Left forelimb (tissue), 1 donor: ENCODE measurements at regions not wholly inside any gene's neighbourhood (a gene's known extent, or its start where the extent isn't known, plus 50 kb on each side); places are given as distances from the start of the nearest gene placed in this dataset.
A peak's percentile ranks its signal among the peaks of the same experiment; 100 is the strongest.
"Not testable (repeated sequence)": the region's sequence is repeated elsewhere in the genome, so short reads cannot be mapped to it uniquely, and the experiment has no call there.

Experiments used
- DNase-seq: peaks from one replicate; pipeline ENCODE4 v3.0.0-alpha.2; 2018; ENCODE audit warnings: low spot score

DNA sequence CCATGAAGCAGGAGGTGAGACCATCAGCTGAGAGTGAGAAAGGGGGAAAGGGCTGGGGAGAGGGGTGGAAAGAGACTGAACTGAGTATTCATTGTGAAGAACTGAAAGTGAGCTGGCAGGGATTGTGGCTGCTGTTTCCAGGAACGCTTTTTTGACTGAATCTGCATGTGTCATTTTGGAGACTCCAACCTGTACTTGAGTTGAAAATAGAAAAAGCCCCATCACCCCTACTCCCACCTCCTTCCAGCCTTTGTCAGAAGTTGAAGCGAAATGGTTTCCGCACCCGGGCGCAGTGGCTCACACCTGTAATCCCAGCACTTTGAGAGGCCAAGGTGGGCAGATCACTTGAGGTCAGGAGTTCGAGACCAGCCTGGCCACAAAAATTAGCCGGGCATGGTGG lies 128.0 kb upstream of the GPR12 start:
- DNase-seq = no peak

DNA sequence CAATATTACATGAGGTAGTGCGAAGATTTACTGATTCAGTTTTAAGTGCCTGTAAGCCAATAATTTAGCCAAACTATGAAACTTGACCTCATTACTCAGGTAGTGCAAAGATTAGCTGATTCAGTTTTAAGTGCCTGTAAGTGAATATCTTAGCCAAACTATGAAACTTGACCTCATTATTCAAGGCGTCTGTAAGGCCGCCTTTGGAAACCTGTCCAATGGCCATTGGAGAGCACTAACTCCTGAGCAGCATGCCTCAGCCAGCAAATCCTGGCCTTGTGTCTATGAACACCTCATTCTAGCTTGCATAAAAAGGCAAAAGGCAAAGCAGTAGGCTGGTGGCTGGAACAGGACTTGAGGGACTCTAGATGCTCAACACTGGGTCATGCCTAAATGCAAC lies 127.0 kb upstream of the GPR12 start:
- DNase-seq = no peak

DNA sequence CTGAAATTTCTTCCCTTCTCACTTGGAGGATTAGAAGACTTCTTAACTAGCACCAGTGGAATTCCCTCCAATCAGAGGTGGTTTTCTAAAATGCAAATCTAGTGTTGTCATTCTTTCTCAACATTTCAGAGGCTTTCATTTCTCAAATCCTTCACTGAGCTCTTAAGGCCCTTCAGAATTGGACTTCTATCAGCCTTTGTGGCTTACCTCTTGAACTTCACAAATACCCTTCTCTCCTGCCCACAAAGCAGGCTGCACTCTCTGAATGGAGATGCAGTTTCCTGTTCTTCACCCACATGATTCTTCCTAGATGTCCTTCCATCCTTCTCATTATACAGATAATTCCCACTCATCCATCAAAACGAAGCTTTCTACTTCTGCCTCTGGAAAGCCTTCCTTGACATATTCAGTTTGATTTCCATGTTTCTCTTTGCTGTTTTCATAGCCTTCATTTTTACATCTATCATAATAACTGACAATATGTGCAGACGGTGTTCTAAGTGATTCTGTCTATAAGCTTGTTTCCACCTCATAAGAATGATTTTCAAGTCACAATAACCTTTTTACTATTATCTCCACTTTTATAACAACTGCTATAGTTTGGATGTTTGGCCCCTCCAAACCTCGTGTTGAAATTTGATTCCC lies 123.1 kb upstream of the GPR12 start:
- DNase-seq = no peak

DNA sequence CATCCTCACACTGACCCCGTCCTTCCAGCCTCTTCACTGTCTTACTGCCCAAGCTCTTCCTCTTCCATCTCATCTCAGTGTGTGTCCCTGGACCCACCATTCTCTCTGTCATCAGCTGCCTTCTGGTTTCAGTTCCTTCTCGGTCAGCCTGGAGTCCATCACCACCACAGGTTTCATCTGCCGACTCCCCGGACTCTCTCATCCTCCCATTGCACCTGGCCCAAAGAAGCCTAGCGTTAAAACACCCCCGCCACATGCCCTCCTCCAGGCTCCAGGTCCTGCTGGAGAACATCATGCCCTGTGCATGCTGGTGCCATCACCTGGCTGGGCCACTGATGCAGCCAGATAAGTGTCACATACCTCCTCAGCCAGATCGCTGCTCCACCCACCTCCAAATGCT lies 122.1 kb upstream of the GPR12 start:
- DNase-seq = no peak

DNA sequence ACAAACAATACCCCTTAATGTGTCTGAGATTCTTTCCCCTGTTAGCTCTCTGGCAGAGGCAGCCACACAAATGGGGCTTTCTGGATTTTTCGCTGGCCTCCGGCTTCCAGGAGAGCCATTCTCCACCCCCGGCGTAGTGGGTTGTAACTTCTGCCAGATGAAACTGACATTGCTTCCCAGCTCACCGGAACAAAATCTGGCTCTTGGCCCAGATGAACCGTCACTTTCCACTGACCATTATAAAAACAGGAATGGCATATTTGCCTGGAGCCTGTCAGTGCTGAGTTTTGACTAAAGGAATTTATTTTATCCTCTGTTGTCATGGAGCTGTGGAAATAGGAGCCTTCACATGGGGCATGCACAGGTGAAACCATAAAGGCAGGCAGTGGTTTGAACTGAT lies 120.6 kb upstream of the GPR12 start:
- no peak for DNase-seq

DNA sequence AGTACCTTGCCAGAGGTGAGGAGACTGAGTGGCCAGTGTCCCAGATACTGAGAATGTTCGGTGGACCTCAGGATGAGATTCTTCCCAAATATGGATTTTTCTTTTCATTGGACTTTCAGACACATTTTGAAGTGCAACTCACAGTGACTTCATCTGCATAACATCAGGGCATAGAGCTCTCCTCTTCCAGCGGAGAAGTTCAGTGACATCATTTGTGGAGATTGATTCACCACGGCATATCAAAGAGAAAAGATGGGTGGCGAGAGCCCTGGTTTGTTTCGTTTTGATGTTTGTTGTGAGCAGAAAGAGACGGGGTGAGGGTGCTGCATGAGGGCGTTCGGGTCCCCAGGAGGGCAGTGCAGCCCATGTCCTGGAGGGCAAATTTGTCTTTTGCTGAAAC lies 120.1 kb upstream of the GPR12 start:
- DNase-seq = no peak

DNA sequence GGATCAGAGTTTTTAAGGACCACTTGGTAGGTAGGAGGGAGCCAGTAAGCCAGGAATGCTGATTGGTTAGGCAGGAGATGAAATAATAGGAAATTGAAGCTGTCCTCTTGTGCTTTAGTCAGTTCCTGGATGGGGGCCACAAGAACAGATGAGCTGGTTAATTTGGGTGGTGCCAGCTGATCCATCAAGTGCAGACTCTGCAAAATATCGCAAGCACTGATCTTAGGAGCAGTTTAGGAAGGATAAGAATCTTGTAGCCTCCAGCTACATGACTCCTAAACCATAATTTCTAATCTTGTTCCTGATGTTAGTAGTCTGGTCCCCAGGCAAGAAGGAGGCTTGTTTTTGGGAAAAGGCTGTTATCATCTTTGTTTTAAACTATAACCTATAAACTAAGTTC lies 117.9 kb upstream of the GPR12 start:
- DNase-seq = no peak

DNA sequence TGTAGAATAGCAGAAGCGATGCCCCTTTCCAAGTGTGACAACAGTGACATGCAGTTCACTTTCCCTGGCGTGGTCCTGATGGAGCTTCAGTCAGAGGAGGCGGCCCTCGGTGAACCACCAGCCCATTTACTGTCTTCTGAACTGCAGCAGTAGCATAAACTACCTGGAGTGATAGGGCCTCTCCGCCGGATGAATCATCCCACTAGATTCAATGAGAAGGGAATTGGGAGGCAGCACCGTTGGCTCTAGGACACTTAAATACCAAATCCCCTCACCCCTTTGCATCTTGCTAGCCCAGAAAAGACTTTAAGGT lies 112.8 kb upstream of the GPR12 start:
- no peak for DNase-seq

DNA sequence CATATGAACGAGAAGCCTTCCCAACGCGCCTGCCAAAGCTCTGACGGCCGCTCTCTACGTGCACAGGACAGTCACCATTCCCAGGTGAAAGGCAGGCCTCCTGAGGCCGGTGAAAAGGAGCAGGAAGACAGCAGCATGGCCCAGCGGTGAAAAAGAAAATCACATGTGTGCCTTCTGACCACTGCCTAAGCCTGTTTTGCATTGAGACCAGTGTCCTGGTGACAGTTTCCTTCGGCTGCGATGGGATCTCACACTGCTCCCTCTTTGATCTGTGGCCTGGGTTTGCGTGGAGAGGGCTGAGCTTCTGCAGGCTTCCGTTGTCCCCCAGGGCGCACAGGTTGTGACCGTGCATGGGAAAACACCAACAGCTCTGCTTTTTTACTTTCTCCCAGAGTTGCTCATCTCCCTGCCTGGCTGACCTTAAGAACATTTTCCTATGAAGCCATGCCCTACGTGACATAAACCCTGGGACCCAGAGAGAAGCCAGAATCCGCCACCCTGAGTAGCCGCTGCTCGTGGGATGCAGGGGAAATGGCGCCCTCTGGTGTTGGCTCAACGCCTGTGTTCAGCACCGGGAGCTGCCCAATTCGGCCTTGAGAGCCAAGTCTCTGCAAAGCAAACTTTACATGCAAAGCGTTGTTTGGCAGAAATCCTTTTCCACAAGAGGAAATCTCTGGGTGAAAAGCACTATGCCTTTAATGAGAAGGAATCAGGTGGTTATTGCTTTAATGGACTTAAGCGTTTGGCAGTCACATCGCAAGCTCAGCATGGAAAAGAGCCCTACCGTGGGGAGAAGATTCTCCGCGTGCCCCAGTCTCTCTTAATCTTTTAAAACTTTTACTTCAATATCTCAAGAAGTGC lies 112.2 kb upstream of the GPR12 start:
- DNase-seq = no peak

DNA sequence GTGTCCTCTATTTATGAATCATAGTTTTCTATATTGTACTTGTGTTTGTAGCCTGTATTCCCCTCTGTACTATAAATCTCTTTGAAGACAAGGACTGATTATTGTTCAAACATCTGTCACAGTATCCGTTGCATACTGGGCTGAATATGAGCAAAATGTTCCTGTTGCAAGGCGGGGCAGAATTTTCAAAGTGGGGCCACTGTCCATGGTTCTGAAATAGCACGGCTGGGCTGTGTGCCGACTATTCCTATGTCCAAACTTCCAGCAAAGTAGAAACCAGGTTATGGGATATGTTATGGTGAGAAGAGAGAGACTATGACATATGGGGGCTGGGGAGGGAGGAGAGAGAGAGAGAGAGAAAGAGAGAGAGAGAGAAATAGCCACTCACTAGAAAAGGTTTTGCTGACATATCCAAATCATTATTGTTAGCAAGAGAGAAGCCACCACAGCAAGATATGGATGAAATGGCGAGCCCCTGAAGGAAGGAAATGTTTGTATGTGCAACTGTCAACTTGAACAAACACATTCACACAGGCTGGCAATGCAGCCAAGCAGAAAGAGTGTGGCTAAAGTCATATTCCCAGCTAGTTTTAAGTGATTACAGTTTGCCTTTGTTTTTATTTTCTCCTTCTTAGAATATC lies 107.0 kb upstream of the GPR12 start:
- DNase-seq = peak; percentile 73

DNA sequence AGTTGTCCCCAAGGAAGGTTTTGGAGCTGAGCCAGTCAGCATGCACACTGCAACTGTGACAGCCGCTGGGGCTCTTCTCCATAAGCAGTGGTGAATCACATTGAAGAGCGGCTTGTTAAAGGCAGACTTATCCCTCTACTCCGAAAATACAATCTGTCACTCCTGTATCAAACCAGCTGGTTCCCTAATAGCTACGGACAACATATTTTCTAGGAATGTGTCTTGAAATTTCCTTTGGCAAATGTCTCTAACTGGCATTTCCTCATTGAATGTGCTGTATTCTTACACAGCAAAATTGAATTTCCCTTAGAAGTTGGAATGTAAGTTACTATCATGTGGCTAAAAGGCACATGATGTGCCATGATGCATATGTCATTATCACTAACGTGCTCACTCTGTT lies 104.0 kb upstream of the GPR12 start:
- DNase-seq = no peak

DNA sequence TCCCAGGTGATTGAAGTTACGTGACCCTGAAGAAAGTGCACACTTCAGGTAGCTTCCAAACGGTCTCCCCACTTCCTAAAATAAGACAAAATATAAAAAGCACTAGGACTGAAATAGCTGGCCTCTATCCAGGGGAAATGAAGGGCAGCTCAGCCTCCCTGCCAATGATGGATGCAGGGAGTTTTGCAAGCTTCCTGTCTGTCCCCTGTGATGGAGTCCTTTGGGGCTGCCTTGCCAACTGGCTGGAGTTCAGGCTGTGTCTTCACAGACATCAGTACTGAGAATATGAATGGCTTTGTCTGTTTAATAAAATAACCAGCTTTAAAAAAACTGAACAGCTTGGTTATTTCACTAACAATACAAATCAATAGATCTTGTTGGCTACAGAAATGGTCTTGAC lies 101.4 kb upstream of the GPR12 start:
- DNase-seq = no peak

DNA sequence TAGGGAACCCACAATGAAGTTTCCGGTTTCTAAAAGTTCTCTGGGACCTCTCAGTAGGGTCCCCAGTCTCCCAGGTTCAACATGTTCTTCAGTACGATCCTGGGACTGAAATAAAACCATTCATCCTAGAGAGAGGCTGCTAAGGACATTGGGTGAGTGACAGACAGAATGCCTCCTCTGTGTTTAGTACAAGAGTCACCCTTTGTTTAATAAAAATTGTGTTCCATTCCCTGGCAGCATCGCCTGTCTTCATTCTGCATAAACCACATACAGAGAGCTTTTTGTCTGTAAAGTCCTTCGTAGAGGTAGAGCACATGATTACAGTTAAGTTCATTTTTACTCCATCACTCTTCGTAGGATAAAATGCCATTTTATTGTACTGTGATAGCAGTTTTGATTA lies 95.3 kb upstream of the GPR12 start:
- DNase-seq = no peak

DNA sequence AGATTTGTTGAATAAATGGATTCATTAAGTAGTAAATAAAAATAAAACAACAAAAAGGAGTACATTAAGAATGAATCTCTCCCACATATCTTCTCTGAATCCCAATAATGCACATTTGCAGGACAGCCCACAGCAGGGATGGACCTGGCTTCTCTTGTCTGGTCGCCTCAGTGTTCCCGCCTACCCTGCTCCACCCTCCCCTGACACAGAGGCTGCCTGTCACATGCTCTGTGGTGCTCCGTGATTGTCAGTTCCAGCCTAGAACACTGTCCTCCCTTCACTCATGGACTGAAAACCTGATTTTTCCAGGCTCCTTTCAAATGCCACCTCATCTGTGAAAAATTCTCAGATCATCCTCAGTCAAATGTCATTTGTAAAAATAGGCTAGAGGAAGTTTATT lies 94.5 kb upstream of the GPR12 start:
- DNase-seq = no peak

DNA sequence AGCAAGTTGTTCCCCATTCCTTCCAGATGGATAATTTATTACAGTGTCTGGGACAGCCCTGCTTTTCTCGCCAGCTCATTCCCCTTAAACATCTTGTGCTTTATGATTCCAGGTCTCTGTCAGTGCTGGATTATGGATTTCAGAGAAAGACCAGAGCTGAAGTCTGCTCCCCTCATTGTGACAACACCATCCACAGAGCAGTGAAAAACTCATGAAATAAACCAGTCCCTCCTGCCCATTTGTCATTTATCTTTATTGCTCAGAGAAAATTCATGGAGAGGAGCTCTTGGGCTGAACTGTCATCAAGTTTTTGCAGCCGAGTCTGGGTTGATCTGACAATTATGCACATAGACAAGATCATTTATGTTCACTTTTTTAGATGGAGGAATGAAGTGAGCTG lies 92.7 kb upstream of the GPR12 start:
- DNase-seq = no peak

DNA sequence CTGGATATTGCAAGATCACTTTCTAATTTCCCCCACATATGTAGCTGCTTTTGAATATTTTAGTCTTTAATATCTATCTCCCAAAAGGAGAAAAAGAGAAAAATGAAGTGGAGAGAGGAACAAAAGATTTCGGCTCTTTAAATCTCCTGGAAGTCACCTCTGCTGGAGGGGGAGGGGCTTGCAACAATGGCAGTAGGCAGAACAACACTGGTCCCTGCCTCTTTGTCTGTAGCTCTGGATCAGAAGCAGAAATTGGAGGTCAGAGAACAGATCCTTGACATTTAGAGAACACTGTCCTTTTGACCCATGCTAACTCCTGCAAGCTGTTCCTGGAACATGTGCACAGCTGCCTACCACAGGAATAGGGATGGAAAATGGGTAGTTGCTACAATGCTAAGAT lies 86.7 kb upstream of the GPR12 start:
- no peak for DNase-seq

DNA sequence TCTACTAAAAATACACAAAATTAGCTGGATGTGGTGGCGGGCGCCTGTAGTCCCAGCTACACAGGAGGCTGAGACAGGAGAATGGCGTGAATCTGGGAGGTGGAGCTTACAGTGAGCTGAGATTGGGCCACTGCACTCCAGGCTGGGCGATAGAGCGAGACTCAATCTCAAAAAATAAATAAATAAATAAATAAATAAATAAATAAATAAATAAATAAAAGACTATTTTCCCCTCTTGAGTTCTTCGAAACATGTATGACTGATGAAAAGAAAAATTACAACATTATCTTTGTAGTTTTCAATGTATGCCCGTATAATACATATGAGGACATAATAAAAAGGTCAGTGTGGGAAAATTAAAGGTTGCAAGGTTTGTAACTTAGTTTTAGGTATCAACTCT lies 84.5 kb upstream of the GPR12 start:
- not testable (repeated sequence) for DNase-seq

DNA sequence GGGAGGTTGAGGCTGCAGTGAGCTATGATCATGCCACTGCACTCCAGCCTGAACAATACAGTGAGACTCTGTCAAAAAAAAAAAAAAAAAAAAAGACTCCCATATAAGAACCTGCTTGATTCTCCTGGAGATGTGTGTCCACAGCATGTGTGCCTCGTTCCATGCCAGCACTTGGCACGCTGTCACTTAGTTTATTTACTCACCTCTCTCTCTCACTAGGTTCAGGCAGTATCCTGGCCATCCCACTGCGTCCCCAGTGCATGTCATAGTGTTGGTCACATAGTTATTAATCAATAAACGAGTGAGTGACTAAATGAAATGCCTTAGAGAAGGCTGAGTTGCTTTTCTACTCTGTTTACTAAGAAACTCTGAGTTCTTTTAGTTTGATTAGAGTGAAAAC lies 79.1 kb upstream of the GPR12 start:
- DNase-seq = peak; percentile 14

DNA sequence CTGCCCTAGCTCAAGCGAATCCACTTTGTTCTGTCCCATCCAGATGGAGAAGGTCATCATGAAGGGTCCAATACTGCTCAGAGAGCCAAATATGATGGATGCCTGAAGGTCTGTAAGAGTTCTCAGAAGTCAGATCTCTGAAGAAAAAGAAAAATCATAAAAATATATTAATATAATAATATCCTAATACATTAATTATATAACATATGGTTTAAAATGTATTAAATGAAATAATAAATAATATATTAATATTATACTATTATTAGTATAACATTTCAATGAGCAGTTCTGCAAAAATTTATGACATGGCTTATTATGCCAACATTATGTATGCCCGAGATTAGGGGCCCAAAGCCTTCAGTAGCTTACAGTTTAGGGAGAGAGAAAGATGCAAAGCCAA lies 78.2 kb upstream of the GPR12 start:
- peak; percentile 34 for DNase-seq

DNA sequence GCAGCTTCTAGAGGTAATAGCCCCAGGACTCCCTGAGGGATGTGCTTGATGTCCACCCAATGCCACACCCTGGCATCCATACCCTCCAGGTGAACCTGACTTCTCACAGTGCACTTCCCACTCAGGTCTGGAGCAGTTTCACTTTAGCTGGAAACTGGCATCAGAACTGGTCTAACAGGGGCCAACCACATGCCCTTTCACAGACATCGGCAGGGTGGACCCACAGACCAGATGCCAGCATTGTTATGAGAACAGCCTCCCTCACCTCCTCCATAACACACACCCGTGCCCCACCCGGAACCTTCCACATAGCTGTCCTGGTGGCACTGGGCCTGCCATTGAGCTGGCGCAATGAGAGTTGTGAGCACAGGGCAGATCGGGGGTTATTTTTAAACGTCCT lies 77.4 kb upstream of the GPR12 start:
- DNase-seq = peak; percentile 45

DNA sequence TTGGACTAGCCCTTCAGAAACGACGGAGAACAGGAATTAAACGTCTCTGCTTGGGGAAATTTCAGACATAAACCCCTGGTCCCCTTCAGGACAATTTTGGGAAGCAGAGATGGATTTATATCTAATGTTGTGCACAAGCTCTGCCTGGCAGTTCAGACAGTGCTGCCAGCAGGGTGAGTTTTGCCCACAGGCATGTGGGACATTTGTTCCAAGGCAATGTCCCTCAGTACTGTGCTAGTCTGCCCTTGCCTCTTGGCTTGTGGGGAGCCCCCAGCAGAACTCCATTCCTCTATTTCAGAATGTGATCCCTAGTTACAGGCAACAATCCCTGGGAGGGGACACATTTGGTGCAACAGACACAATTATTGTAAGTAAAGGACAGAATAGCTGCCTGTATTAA lies 76.5 kb upstream of the GPR12 start:
- DNase-seq = peak; percentile 52

DNA sequence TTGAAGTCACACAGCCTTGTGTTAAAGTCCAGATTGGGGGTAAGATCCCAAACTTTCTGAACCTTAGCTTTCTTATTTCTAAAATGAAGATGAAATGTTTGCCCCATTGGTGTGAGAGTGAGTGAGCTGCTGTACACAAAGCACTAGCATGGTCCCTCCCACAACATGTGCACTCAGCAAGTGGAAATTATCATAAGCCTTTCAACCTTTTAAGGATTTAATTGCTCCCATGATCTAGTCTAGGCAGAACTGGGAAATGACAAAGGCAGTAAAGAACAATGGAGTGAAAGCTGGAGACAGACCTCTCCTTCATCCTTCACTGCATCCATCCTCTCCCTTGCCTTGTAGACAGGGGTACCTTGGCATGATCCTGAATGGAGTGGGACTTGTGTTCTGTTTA lies 76.0 kb upstream of the GPR12 start:
- no peak for DNase-seq

DNA sequence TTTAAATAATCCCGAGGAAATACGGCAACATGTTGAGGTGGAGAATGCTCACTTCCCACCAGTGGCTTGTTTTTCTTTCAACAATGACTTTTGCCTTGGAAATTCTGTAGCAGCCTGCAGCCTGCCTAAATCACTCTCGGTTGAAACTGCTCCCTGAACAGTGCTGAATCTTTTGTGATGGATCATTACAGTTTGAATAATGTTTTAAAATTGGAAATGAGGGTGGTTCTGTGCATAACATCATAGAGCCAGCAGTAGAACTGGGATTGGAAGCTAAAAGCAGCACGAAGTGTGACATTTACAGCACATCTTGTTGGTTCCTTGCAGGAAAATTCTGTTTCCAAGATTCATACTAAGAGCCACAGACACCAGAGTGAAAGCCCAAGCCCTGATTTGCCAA lies 74.1 kb upstream of the GPR12 start:
- DNase-seq = no peak
